ENCODE measurements at regions not wholly inside any gene's neighbourhood (a gene's known extent, or its start where the extent isn't known, plus 50 kb on each side); places are given as distances from the start of the nearest gene placed in this dataset.

- DNase-seq (ENCODE audit: low spot score): no peak
- no peak for TF ChIP-seq CTCF (IDR thresholded peaks at IDR 0.05; ENCODE audit: extremely low read depth, insufficient read depth, missing control alignments)
- in situ Hi-C loops (cut with MboI; ENCODE audit: low pct_unique_long_range_greater_than_20kb, low sequenced_read_pairs, unreplicated experiment): no loop called here
Observed at GRCh38 chr1:78223417-78224215, 177.8 kb downstream of the GIPC2 start.

GRCh38 chr1:78224246-78224785 is 178.6 kb downstream of the GIPC2 start:
- DNase-seq (ENCODE audit: low spot score): no peak
- TF ChIP-seq CTCF (IDR thresholded peaks at IDR 0.05; ENCODE audit: extremely low read depth, insufficient read depth, missing control alignments): no peak
- in situ Hi-C loops (cut with MboI; ENCODE audit: low pct_unique_long_range_greater_than_20kb, low sequenced_read_pairs, unreplicated experiment): no loop called here

GRCh38 chr1:78224861-78225552 is 179.2 kb downstream of the GIPC2 start:
- in situ Hi-C loops (cut with MboI; ENCODE audit: low pct_unique_long_range_greater_than_20kb, low sequenced_read_pairs, unreplicated experiment): no loop called here

GRCh38 chr1:78226784-78227183 is 181.0 kb downstream of the GIPC2 start:
- TF ChIP-seq CTCF (IDR thresholded peaks at IDR 0.05; ENCODE audit: extremely low read depth, insufficient read depth, missing control alignments): no peak
- in situ Hi-C loops (cut with MboI; ENCODE audit: low pct_unique_long_range_greater_than_20kb, low sequenced_read_pairs, unreplicated experiment): no loop called here
- no peak for DNase-seq (ENCODE audit: low spot score)

More at GRCh38 chr1:78224861-78225552, 179.2 kb downstream of the GIPC2 start:
- no peak for DNase-seq (ENCODE audit: low spot score)
- TF ChIP-seq CTCF (IDR thresholded peaks at IDR 0.05; ENCODE audit: extremely low read depth, insufficient read depth, missing control alignments): no peak

GRCh38 chr1:78227705-78228635 is 182.2 kb downstream of the GIPC2 start:
- in situ Hi-C loops (cut with MboI; ENCODE audit: low pct_unique_long_range_greater_than_20kb, low sequenced_read_pairs, unreplicated experiment): no loop called here
- DNase-seq (ENCODE audit: low spot score): no peak
- no peak for TF ChIP-seq CTCF (IDR thresholded peaks at IDR 0.05; ENCODE audit: extremely low read depth, insufficient read depth, missing control alignments)

GRCh38 chr1:78229344-78229743 is 183.6 kb downstream of the GIPC2 start:
- no peak for TF ChIP-seq CTCF (IDR thresholded peaks at IDR 0.05; ENCODE audit: extremely low read depth, insufficient read depth, missing control alignments)
- no peak for DNase-seq (ENCODE audit: low spot score)
- in situ Hi-C loops (cut with MboI; ENCODE audit: low pct_unique_long_range_greater_than_20kb, low sequenced_read_pairs, unreplicated experiment): no loop called here

Measured in GM13977 (cell line).